Natural killer cell (primary cell): ENCODE measurements at regions not wholly inside any gene's neighbourhood (a gene's known extent, or its start where the extent isn't known, plus 50 kb on each side); places are given as distances from the start of the nearest gene placed in this dataset.

Experiments used
- ATAC-seq, 3 donors: fragments of 150-1000 bp in 2 of 3; fragments of 200-7000 bp in 1 of 3; cut with Tn5 transposase; 1 replicate in 1 of 3; 2 replicates in 2 of 3; pipeline ENCODE4 v1.10.0; 2021; ENCODE audit warnings: mild to moderate bottlenecking in 2 of 3, moderate library complexity in 2 of 3
- DNase-seq, 2 donors: peaks; one replicate each; pipeline versions ENCODE4 v3.0.0 to v3.0.0-alpha.2; 2013 to 2021; ENCODE audit warnings: mixed read lengths in 1 of 2
- H3K27ac ChIP-seq: one replicate; pipeline ENCODE4 v1.5.1; 2013; ENCODE audit warnings: mild to moderate bottlenecking, low read length
- H3K27me3 ChIP-seq: one replicate; pipeline ENCODE4 v1.6.1; 2013; ENCODE audit warnings: low read length; ENCODE audit not compliant: control insufficient read depth, insufficient read depth
- H3K36me3 ChIP-seq: one replicate; pipeline ENCODE4 v1.6.1; 2013; ENCODE audit warnings: low read length; ENCODE audit not compliant: control insufficient read depth, insufficient read depth
- H3K4me1 ChIP-seq: one replicate; pipeline ENCODE4 v1.6.1; 2013; ENCODE audit warnings: low read length; ENCODE audit not compliant: control insufficient read depth, insufficient read depth
- H3K4me3 ChIP-seq: one replicate; pipeline ENCODE4 v1.5.1; 2013; ENCODE audit warnings: low read length
- H3K9me3 ChIP-seq: one replicate; pipeline ENCODE4 v1.6.1; 2013; ENCODE audit warnings: low read length; ENCODE audit not compliant: control insufficient read depth, insufficient read depth
- H3K27ac Mint-ChIP-seq, 2 donors: one replicate each; pipeline ENCODE4 v1.8.0; 2022; ENCODE audit warnings: mild to moderate bottlenecking in 2 of 2, mixed read lengths in 2 of 2, moderate library complexity in 1 of 2
- H3K27me3 Mint-ChIP-seq, 2 donors: one replicate each; pipeline ENCODE4 v1.8.0; 2022; ENCODE audit warnings: low read depth in 2 of 2, mixed read lengths in 2 of 2
- H3K36me3 Mint-ChIP-seq: one replicate; pipeline ENCODE4 v1.8.0; 2022; ENCODE audit warnings: mixed read lengths
- H3K4me1 Mint-ChIP-seq, 2 donors: one replicate each; pipeline ENCODE4 v1.8.0; 2022; ENCODE audit warnings: mixed read lengths in 2 of 2
- H3K4me3 Mint-ChIP-seq: one replicate; pipeline ENCODE4 v1.8.0; 2022; ENCODE audit warnings: mild to moderate bottlenecking, moderate library complexity, mixed read lengths
- H3K9me3 Mint-ChIP-seq, 2 donors: one replicate each; pipeline ENCODE4 v1.8.0; 2022; ENCODE audit warnings: mixed read lengths in 2 of 2
- CTCF ChIP-seq: fragments of 200-600 bp; IDR thresholded peaks from one replicate; pipeline ENCODE4 v1.8.0; 2022; ENCODE audit warnings: antibody characterized with exemption
- whole genome bisulfite sequencing: methylation state at CpG from one replicate; pipeline ENCODE4 v1.1.7; 2013; ENCODE audit warnings: missing lambda C conversion rate; ENCODE audit not compliant: insufficient coverage; 5-methylcytosine and 5-hydroxymethylcytosine counted together
- intact Hi-C: fragments of 100-400 bp; cut with micrococcal nuclease; formaldehyde crosslinking; loops from one replicate; pipeline ENCODE4 v1.14.2; 2022

GRCh38 chr5:143505934-143506333, 102.4 kb upstream of the NR3C1 start:
- Mint-ChIP-seq H3K4me1 (no peaks in the 10 kb centered on the region), H3K36me3 (no peaks in the 10 kb centered on the region), H3K4me3 (no peak overlapping the region), H3K27ac (no peak overlapping the region), H3K9me3 (no peaks in the 10 kb centered on the region), H3K27me3 (peaks cover 0 to 5% of the 10 kb centered on the region in 2 donors)
- H3K36me3 ChIP-seq: no peaks in the 10 kb centered on the region
- ATAC-seq: no peak
- intact Hi-C loops: no loop called here
- H3K4me3 ChIP-seq: no peak overlapping the region
- DNase-seq: no peak
- no peak overlapping the region for H3K27ac ChIP-seq
- no peak for TF ChIP-seq CTCF
- no peaks in the 10 kb centered on the region for H3K4me1 ChIP-seq
- no CpG with 5 or more reads among the region's 1 CpG for WGBS
- no peaks in the 10 kb centered on the region for H3K9me3 ChIP-seq
- no peaks in the 10 kb centered on the region for H3K27me3 ChIP-seq

GRCh38 chr5:143505354-143505753, 101.9 kb upstream of the NR3C1 start:
- no peak overlapping the region for H3K27ac Mint-ChIP-seq
- peaks cover 0 to 5% of the 10 kb centered on the region in 2 donors for H3K27me3 Mint-ChIP-seq
- H3K9me3 Mint-ChIP-seq: no peaks in the 10 kb centered on the region
- H3K4me1 Mint-ChIP-seq: no peaks in the 10 kb centered on the region
- H3K9me3 ChIP-seq: no peaks in the 10 kb centered on the region
- H3K4me1 ChIP-seq: no peaks in the 10 kb centered on the region
- no peak overlapping the region for H3K4me3 Mint-ChIP-seq
- no peak for ATAC-seq
- TF ChIP-seq CTCF: no peak
- H3K27me3 ChIP-seq: no peaks in the 10 kb centered on the region
- H3K27ac ChIP-seq: no peak overlapping the region
- H3K36me3 ChIP-seq: no peaks in the 10 kb centered on the region
- intact Hi-C loops: no loop called here
- H3K36me3 Mint-ChIP-seq: no peaks in the 10 kb centered on the region
- DNase-seq: no peak
- H3K4me3 ChIP-seq: no peak overlapping the region

- H3K27me3 ChIP-seq: no peaks in the 10 kb centered on the region
- TF ChIP-seq CTCF: no peak
- no peak overlapping the region for H3K4me3 ChIP-seq
- Mint-ChIP-seq H3K4me3 (no peak overlapping the region), H3K36me3 (no peaks in the 10 kb centered on the region), H3K27me3 (peaks cover 5 to 7% of the 10 kb centered on the region in 2 donors), H3K4me1 (no peaks in the 10 kb centered on the region), H3K27ac (no peak overlapping the region), H3K9me3 (no peaks in the 10 kb centered on the region)
- intact Hi-C loops: no loop called here
- ATAC-seq: no peak
- no peaks in the 10 kb centered on the region for H3K36me3 ChIP-seq
- WGBS: 96% methylated on average over 7 of the region's 7 CpGs
- H3K9me3 ChIP-seq: no peaks in the 10 kb centered on the region
- no peak overlapping the region for H3K27ac ChIP-seq
- no peak for DNase-seq
- no peaks in the 10 kb centered on the region for H3K4me1 ChIP-seq
Observed at GRCh38 chr5:143501310-143502044, 98.0 kb upstream of the NR3C1 start.
